Activated CD8-positive, alpha-beta memory T cell treated with anti-CD3 and anti-CD28 coated beads for 4 hours (primary cell): ENCODE measurements at regions not wholly inside any gene's neighbourhood (a gene's known extent, or its start where the extent isn't known, plus 50 kb on each side); places are given as distances from the start of the nearest gene placed in this dataset.

ENCODE experiments used
- DNase-seq, 2 donors: peaks; one replicate each; pipeline ENCODE4 v3.0.0-alpha.2; 2020; ENCODE audit warnings: low read depth in 2 of 2

DNA sequence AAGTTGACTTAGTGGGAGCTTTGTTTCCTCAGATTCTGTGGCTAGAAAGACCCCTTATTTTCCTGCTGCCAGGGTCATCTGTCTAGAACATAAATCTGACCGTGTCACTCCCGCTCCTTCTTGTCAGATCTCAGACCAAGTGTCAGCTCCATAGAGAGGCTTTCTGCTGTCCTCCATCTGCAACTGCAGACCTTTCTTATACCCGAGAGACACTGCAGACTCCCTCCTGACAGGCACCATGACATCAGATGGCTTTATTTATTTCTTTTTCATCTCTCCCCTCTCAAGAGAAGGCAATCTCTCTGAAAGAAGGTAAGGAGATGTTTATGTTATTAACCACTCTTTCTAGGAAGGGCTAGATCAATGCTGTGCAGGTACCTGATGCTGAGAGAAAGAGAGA is 726.5 kb downstream of the UQCRFS1 start:
- no peak for DNase-seq

DNA sequence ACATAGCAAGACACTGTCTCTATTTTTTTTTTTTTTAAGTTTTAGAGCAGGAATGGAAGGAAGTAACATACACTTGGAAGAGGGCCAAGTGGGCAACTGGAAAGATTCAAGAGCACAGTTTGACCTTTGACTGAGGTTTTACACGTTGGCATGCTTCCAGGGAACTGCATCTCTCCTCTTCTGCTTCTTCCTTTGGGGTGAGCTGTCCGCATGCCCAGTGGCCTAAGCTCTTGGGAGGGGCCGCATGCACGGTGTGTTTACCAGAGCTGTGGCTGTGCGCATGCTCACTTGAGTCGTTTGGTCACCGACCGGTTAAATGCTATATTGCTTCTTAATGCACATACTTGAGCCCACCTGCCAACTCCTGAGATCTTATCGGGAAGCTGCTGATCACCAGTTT is 727.7 kb downstream of the UQCRFS1 start:
- no peak for DNase-seq

DNA sequence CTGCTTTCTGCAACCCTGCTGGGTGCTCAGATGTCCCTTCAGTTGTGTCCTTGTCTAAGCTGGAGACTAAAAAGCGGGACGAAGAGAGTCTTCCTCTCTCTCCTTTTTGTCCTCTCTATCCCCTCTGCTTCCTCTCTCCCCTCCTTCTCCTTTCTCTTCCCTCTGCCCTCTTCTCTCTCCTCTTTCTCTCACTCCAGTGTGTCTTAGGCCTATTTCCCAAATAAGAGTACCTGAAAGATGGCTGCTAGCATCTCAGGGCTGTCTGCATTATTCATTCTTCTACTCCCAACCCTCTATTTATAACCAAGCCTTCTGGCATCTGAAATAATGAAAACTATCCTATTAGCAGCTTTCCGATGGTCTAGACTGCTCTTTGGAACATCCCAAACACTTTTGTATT is 729.8 kb downstream of the UQCRFS1 start:
- no peak for DNase-seq

DNA sequence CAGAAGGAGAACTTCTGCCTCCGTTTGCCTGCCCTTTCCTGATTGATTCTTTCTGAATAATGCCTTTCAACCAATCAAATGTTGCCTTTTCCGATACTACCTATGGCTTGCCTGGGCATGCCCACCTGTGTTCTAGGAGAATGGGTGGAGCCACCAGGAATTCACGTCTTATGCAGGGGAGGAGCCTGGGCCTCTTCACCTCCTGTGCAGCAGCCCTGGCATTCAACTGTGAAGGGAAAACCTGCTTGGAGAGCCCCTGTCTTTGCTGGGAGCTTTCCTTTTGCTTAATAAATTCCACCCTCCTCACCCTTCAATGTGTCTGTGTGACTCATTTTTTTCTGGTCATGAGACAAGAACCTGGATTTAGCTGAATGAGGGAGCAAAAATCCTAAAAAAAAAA is 730.7 kb downstream of the UQCRFS1 start:
- DNase-seq, result no peak

DNA sequence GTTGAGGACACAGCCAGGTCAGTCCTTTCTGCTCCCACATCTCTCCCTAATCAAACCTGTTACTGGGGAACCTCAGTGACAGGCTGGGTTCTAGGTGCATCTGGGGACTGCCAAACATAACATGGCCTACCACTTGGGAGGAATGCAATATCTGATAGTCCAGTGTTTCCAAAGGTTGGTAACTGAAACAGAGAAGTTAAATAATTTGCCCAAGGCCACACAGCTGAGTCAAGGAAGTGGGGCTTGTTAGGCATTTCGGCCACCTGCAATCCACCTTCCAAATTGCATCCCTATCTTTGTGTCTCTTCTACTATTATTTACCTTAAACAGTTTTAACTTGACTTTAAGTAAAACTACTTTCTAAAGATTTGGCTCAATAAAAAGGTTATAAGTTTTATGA is 731.3 kb downstream of the UQCRFS1 start:
- no peak for DNase-seq

DNA sequence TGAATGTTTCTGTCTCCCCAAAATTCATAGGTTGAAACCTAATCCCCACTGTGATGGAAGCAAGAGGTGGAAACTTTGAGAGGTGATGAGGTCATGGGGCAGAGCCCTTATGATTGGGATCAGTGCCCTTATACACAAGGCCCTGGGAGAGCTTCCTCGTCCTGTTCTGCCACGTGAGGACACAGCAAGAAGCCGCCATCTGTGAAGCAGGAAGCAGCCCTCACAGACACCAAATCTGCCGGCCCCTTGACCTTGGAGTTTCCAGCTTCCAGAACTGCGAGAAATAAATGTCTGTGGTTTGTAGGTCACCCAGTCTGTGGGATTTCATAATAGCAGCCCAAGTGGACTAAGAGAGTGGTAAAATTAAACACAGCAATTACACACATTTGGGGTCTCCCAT is 737.4 kb downstream of the UQCRFS1 start:
- no peak for DNase-seq

DNA sequence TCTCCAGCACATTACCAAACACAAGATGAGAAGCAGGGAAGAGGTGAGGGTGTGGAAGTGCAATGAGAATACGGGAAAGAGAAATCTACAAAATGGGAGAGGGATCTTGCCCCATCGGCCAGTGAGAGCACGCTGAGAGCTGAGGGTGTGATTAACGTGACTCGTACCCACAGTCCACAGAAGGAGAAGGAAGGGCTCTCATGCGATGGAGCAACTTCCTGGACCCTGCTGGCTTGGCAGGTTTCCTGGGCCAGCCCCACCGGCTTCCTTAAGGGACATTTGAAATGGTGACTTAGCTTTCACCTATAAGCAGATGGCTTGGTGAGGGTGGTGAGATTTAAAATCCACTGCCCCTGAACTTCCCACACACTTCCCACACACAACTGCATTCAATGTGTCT is 740.1 kb downstream of the UQCRFS1 start:
- DNase-seq, result no peak

DNA sequence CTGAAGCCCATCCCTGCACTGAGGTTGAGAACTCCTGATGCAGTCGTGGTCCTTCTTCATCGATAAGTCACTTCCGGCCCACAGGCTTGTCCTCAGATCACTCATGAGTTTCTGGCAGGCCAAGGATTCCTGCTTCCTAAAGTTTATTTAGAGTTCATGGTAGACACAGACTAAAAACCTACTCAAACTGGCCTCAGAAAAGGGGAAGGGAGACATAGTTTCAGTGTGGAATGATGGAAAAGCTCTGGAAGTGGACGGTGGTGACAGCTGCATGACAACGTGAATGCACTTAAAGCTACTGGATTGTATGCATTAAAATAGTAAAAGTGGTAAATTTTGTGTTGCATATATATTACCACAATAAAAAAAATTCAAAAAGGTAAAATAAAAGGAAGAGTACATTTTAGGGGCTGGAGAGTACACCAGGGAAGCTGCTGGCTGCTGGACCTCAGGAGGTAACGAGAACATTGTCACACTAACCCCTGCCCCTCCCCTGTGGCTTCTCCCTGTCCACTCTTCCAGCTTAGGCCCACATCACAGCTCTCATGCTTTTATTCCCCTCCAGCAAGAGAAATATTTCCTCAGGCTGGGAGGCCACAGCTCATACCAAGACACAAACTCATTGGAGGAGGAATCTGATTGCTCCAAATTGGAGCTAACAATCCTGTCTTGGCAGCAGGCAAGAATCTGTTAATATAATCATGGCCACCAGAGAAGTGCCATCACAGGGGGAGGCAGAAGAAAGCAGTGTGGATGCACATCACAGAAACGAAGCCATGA is 741.0 kb downstream of the UQCRFS1 start:
- no peak for DNase-seq

DNA sequence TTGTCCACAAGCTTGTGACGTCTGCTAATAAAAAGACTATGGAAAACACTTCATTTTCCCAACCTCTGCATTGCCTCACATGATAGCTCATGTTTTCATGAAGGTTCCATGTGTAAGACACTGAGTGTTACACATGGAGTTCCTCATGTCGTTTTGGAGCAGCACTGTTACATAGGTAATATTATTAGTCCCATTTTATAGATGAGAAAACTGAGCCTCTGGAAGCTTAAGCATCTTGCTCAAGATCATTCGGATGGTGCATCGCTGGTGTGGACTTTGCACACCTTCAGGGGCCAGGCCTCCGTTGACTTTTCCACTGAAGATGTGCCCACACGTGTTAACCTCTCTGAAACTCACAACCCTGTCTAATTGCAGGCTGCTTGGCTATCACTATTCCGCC is 743.4 kb downstream of the UQCRFS1 start:
- no peak for DNase-seq

DNA sequence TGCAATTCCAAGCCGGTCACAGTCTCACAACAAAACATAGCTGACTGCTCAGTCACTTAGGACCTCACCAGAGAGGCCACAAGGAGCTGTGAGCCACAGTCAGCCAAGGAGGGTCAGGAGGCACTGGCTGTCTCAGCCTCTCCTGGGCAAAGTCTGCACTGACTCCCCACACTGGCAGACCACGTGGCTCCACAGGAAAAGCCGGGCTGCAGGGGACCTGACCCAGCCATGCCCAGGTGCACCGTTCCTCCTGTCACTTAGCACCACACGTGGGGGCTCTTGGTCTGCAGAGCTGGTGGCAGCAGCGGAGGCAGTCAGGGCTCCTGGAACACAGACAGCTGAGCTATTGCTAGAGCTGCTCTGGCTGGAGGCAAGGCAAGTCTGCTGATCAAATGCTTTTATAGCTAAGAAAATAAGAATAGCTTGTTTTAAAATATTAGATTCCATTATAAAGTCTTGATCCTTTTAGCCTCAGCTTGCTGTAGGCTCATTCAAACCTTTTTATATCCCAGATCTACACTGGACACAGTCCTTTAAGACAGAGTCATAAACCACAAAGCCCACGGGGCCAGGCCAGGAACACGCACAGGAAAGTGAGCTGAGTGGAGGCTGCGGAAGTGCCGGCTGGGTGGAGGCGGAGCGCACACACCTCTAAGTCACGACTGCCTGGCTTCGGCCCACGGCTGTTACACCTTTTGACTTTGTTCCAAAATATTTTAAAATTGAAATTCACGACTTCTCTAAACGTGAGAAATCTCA is 744.1 kb downstream of the UQCRFS1 start:
- DNase-seq, result no peak

DNA sequence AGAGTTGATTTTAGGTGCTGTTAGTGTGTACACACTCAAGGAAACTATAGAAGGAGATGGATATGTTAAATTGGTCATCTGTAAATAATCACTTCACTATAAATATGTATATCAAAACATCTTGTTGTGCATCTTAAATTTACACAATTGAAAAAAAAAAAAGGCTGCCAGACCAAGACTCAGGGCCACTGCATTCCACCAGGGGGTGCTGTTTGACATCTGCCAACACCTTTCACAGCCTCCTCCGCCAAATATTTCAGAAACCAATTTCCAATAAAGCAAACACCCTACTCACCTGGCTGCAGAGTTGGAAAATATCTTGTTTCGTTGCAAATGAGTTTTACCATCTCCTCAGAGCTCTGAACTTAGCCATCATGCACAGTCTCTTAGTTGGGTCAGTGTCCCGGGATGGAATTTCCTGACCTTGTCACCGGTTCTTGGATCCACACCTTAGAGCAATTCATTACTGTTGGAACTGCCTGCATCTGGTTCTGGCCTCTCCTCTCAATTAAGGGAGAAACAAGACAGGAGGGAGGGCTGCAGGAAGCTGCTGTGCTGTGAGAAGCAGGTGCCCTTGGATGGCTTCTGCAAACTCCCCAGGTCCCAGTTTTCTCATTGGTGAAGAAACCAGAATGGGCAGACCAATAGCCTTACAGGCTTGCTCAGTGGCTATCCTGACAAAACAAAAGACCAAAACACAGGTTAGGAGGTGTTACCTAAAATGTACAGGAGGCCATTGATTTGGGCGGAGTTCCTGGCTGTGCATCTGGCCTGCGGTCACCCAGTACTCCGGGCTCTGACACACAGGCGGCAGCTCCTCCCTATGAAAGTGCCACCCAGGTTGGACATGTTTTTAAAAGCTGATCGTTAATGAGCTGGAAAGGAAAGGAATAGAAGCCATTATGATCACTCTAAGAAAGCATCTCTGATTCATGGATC is 746.6 kb downstream of the UQCRFS1 start:
- peak; percentile 33 to 36 for DNase-seq

DNA sequence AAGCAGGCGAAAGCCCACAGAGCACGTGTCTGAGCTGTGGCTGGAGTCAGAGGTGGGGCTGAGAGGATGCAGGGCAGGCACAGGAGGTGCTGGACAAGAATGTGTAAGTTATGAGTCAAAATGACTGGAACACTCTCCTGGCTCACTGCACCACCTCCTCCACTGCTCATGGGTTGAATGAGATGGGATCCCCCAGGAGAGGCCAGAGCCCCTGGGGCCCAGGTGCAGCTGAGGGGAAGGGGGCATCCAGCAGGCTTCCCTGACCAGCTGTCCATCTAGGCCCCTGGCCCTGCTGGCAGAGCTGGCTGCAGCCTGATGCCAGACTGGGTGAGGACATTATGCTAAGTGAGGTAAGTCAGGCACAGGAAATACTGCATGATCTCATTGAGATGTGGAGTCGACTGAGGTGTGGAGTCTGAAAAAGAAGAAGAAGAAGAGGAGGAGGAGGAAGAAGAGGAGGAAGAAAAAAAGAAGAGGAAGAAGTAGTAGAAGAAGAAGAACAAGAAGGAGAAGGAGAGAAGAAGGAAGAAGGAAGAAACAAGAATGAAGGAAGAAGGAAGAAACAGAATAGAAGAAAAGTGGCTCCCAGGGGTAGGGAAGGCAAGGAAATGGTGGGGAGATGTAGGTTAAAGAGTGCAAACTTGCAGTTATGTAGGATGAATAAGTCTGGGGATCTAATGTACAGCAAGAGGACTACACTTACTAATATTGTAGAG is 747.4 kb downstream of the UQCRFS1 start:
- no peak for DNase-seq

DNA sequence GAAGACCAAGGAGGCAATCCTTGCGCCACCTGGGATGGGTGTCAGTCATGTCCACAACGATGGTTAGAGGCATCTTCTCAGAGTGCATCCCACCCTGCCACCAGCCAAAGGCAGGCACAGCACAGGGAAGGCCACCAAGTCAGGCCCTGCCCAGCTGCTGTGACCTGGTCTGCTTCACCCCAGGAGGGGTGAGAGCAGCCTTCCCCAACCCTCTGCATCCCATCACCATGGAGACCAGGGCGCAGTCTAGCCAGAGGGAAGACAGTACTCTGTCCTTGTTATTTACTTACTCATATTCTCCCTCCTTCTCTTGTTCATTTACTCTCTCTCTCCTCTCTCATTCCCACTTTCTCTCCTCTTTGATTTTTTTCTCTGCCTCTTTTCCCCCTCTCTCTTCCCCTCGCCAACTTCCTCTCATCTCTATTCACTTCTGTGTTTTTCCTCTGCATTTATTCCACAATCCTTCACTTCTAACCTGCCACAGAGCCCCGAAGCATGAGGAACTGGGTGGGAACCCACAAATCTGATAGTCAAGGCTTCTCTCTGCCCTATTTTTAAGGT is 749.4 kb downstream of the UQCRFS1 start:
- no peak for DNase-seq

DNA sequence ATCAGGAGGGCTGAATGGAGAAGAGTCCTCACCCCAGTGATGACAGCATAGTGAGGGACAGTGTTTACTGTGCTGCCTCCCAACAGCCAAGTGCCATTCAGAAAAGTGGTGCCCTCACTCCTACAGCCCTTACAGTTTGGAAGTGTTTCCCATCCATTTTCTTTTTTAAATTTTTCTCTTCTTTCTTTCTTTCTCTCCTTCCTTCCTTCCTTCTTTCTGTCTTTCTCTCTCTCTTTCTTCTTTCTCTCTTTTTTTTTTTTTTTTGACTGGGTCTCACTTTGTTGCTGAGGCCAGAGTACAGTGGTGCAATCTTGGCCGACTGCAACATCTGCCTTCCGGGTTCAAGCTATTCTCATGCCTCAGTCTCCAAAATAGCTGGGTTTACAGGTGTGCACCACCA is 755.3 kb downstream of the UQCRFS1 start:
- no peak for DNase-seq

DNA sequence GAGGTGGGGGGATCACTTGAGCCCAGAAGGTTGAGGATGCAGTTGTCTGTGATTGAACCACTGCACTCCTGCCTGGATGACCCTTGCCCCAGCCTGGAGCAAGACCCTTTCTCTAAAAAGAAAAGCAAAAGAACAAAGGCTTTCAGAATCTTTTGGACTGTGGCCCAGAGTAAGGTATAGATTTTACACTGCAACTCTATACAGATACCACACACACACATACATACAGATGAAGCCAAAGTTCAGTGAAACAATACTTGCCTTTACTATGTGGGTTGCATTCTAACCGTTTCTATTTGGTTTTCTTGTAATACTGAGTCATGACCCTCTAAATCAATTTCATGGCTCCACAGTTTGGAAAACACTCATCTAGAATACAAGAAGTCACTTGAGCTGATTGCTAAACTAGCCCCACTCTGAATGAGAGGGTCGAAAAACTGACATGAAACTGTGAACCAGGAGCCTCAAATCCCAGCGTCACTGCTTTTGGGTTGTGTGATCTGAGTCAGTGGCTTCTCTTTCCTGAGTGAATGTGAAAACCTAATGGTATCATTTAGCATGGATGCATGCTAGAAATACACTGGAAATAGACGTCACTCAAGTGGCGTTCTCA is 756.1 kb downstream of the UQCRFS1 start:
- DNase-seq, result no peak

DNA sequence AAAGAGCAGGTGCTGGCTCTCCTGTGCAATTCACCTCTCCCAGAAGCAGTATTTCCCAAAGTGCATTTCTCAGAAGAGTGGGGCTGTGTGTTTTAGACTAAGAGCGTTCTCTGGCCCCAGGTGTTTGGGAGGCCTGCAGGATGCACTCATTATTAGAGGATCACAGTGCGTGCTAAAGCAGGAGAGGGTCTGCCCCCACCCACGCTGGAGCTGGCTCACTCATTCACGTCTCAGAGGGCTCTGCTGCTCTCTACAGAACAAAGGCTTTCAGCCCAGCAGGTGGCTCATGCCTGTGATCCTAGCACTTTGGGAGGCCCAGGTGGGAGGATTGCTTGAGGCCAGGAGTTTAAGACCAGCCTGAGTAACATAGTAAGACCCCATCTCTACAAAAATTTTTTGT is 756.7 kb downstream of the UQCRFS1 start:
- DNase-seq, result no peak

DNA sequence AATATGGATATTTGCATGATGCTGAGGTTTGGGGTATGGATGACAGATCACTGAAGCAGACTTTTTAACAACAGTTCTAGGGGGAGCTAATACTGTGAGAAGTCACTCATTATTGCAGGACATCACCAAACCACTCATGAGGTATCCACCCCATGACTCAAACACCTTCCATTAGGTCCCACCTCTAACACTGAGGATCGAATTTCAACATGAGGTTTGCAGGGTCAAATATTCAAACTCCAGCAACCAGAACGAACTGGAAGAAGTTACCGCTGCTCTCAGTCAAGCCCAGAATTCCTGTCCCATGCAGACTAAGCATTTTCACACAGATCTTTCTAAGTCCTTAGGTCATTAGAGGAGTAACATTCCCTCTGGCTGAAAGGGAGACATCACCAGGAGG is 758.9 kb downstream of the UQCRFS1 start:
- DNase-seq, result no peak

DNA sequence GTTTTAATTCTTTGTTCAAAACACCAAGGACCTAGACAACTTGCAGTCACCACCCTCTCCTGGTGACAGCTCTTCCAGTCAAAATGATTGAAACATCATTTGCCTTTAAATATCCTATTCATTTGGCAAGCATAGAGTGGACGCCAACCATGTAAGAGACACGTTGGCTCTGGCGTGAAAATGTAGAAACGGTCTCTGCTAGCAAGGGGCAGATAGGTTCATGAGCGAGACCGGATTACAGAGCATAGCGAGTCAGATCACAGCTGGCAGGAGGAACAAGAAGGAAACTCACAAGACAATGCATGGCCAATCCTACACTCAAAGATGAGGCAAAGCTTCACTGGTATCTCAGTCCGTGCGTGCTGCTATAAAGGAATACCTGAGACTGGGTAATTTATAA is 759.5 kb downstream of the UQCRFS1 start:
- no peak for DNase-seq

DNA sequence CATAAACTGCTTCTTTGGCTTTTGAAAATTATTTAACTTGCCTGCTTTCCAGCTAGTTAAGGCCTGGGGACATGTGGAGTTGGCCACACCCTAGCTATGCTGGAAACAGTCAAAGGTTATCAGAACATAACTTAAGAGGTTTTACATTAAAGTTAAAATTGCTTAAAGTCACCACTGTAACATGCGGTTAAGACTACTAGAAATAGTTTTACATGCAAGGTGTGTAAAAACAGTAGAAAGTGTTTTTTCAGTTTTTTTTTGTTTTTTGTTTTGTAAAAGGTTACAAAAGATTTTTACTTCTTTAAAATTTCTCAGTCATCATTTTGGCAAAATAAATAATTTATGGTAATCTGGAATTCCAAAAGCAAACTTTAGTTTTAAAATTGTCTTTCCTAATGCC is 763.1 kb downstream of the UQCRFS1 start:
- DNase-seq, result no peak

DNA sequence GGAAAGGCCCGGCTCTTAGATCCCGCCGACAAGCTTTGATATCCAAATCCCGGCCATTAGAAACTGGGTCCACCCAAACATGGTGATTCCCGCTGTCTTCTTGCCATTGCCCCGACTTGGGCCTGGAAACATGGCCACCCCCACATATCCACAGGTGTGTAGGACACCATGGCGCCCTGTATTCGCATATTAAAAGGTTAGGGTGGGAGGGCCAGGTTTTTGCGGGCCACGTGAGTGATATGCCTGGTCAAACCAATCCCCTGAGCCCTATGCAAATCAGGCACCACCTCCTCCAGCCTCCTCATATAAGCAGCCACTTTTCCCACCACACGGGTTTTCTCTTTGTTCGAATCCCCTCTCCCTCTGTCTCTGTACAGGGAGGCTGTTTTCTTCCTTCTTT is 766.4 kb downstream of the UQCRFS1 start:
- DNase-seq, result no peak

DNA sequence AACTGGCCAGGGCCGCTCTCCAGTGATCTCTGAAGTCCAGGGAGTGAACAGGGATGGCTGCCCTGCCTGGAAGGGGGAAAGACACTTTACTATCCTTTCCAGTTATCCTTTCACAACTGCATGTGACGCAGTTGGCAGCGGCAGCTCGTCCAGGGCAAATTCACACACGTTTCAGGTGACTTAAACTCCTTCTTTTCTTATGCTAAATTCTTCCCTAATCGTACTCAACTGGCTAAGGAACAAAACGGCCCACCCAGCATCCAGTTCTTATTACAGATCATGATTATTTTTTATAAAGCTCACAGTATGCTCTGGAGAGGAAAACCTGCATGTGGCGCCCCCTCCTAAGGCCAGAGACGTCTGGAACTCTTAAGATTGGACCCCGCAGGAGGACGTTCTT is 767.1 kb downstream of the UQCRFS1 start:
- DNase-seq, result no peak
